H1 (cell line): ENCODE measurements at regions not wholly inside any gene's neighbourhood (a gene's known extent, or its start where the extent isn't known, plus 50 kb on each side); places are given as distances from the start of the nearest gene placed in this dataset.

Experiments used
- CTCF ChIA-PET: fragments of 300-600 bp; sonication (Branson Sonifier 250); formaldehyde crosslinking; loops from one replicate; lab custom pipeline; 2021; ENCODE audit not compliant: partially characterized antibody; lab: Charles Lee
- POLR2A ChIA-PET: fragments of 300-600 bp; sonication (Branson Sonifier 250); formaldehyde crosslinking; loops from one replicate; lab custom pipeline; 2021; ENCODE audit warnings: inconsistent platforms; ENCODE audit not compliant: partially characterized antibody; lab: Charles Lee
- DNase-seq, 2 experiments: peaks; one replicate each; pipeline versions ENCODE4 v3.0.0 to v3.0.0-alpha.2; 2010 to 2022; ENCODE audit warnings: low spot score in 2 of 2, low read depth in 1 of 2, mixed read lengths in 1 of 2
- FAIRE-seq: peaks from 2 replicates; lab custom pipeline; 2011; peaks lifted over from hg19 to GRCh38; lab: Jason Lieb, UNC
- H2AFZ ChIP-seq: 2 replicates; pipeline ENCODE4 v1.8.1; 2012; ENCODE audit warnings: low read length, inconsistent platforms
- H2AK5ac ChIP-seq: 2 replicates; pipeline ENCODE4 v1.6.1; 2013; ENCODE audit warnings: low read depth, low read length
- H2BK120ac ChIP-seq: replicated peaks from 2 replicates; pipeline ENCODE3; 2013; ENCODE audit warnings: low read depth, low read length, inconsistent platforms
- H2BK12ac ChIP-seq: 2 replicates; pipeline ENCODE4 v1.6.1; 2013; ENCODE audit warnings: low read depth, low read length
- H2BK15ac ChIP-seq: 2 replicates; pipeline ENCODE4 v1.6.1; 2013; ENCODE audit warnings: low read length
- H2BK20ac ChIP-seq: 2 replicates; pipeline ENCODE4 v1.6.1; 2013; ENCODE audit warnings: low read length
- H2BK5ac ChIP-seq: 2 replicates; pipeline ENCODE4 v1.6.1; 2013; ENCODE audit warnings: low read depth, low read length
- H3K14ac ChIP-seq: 2 replicates; pipeline ENCODE4 v1.6.1; 2013; ENCODE audit warnings: inconsistent platforms; ENCODE audit not compliant: insufficient read length
- H3K18ac ChIP-seq: 2 replicates; pipeline ENCODE4 v1.6.1; 2013; ENCODE audit warnings: low read length; ENCODE audit errors: extremely low read depth
- H3K23ac ChIP-seq: 2 replicates; pipeline ENCODE4 v1.6.1; 2013; ENCODE audit warnings: inconsistent platforms; ENCODE audit not compliant: insufficient read length
- H3K23me2 ChIP-seq: 2 replicates; pipeline ENCODE4 v1.6.1; 2013; ENCODE audit warnings: low read depth, low read length
- H3K27ac ChIP-seq: 2 replicates; pipeline ENCODE4 v1.6.1; 2011; ENCODE audit warnings: low read depth, low read length, inconsistent platforms
- H3K27me3 ChIP-seq, 4 experiments: replicated peaks in 1 of 4; 1 replicate in 1 of 4; 2 replicates in 3 of 4; pipeline versions ENCODE4 v1.6.1 to v1.8.1; 2011 to 2013; ENCODE audit warnings: low read length in 3 of 4, mild to moderate bottlenecking in 3 of 4, inconsistent platforms in 2 of 4, mixed read lengths in 2 of 4, moderate library complexity in 1 of 4; ENCODE audit not compliant: control insufficient read depth in 3 of 4, insufficient read depth in 3 of 4; ENCODE audit errors: extremely low read depth in 1 of 4
- H3K36me3 ChIP-seq, 4 experiments: 2 replicates each; pipeline versions ENCODE4 v1.6.1 to v1.8.1; 2011 to 2013; ENCODE audit warnings: mild to moderate bottlenecking in 4 of 4, low read length in 3 of 4, moderate library complexity in 2 of 4, control low read depth in 1 of 4, inconsistent platforms in 1 of 4; ENCODE audit not compliant: insufficient read depth in 4 of 4, control insufficient read depth in 2 of 4
- H3K4ac ChIP-seq: replicated peaks from 2 replicates; pipeline ENCODE3; 2013; ENCODE audit warnings: low read length, low read depth, mixed read lengths, inconsistent platforms; ENCODE audit not compliant: insufficient read length
- H3K4me1 ChIP-seq, 4 experiments: replicated peaks in 1 of 4; 1 replicate in 1 of 4; 2 replicates in 3 of 4; pipeline versions ENCODE4 v1.6.1 to v1.8.1; 2011 to 2013; ENCODE audit warnings: low read length in 3 of 4, inconsistent platforms in 2 of 4, mixed read lengths in 1 of 4; ENCODE audit not compliant: insufficient read depth in 4 of 4, control insufficient read depth in 3 of 4
- H3K4me2 ChIP-seq, 2 experiments: 2 replicates each; pipeline versions ENCODE4 v1.6.1 to v1.8.1; 2011 to 2013; ENCODE audit warnings: low read depth in 2 of 2, low read length in 2 of 2, control low read depth in 1 of 2, inconsistent platforms in 1 of 2, mild to moderate bottlenecking in 1 of 2; ENCODE audit not compliant: insufficient read depth in 1 of 2
- H3K4me3 ChIP-seq, 4 experiments: fragments of 200-600, 300-600 bp in 1 of 4; sonication (generic), shearing (Covaris generic), sonication (Bioruptor Twin) in 1 of 4; 2 replicates each; pipeline versions ENCODE4 v1.5.1 to v1.8.1; 2011 to 2016; ENCODE audit warnings: low read length in 4 of 4, low read depth in 3 of 4, control low read depth in 2 of 4, inconsistent platforms in 2 of 4, mild to moderate bottlenecking in 2 of 4, mixed read lengths in 1 of 4, moderate library complexity in 1 of 4; ENCODE audit not compliant: insufficient read depth in 2 of 4; ENCODE audit errors: extremely low read depth in 1 of 4
- H3K56ac ChIP-seq: replicated peaks from 2 replicates; pipeline ENCODE3; 2013; ENCODE audit warnings: low read depth, mild to moderate bottlenecking, mixed read lengths, low read length, inconsistent platforms; ENCODE audit not compliant: insufficient read length
- H3K79me1 ChIP-seq: 2 replicates; pipeline ENCODE4 v1.6.1; 2013; ENCODE audit warnings: low read depth, low read length, control low read depth
- H3K79me2 ChIP-seq, 2 experiments: 2 replicates each; pipeline versions ENCODE4 v1.6.1 to v1.8.1; 2012 to 2013; ENCODE audit warnings: low read length in 2 of 2, mild to moderate bottlenecking in 2 of 2, inconsistent platforms in 1 of 2; ENCODE audit not compliant: insufficient read depth in 2 of 2, control insufficient read depth in 1 of 2
- H3K9ac ChIP-seq, 4 experiments: replicated peaks in 1 of 4; 1 replicate in 1 of 4; 2 replicates in 3 of 4; pipeline versions ENCODE4 v1.6.1 to v1.8.1; 2011 to 2013; ENCODE audit warnings: low read depth in 3 of 4, low read length in 3 of 4, control low read depth in 2 of 4, mild to moderate bottlenecking in 2 of 4, moderate library complexity in 2 of 4, inconsistent platforms in 1 of 4; ENCODE audit errors: extremely low read depth in 1 of 4
- H3K9me3 ChIP-seq, 2 experiments: 2 replicates each; pipeline versions ENCODE4 v1.6.1 to v1.8.1; 2012 to 2013; ENCODE audit warnings: mild to moderate bottlenecking in 2 of 2, moderate library complexity in 2 of 2, control low read depth in 1 of 2, inconsistent platforms in 1 of 2, low read depth in 1 of 2, low read length in 1 of 2, mixed read lengths in 1 of 2; ENCODE audit not compliant: insufficient read depth in 2 of 2
- H4K20me1 ChIP-seq, 2 experiments: replicated peaks in 1 of 2; 2 replicates each; pipeline versions ENCODE3 to v1.8.1; 2011 to 2013; ENCODE audit warnings: inconsistent platforms in 2 of 2, low read length in 2 of 2, mild to moderate bottlenecking in 1 of 2; ENCODE audit not compliant: insufficient read depth in 2 of 2, control insufficient read depth in 1 of 2
- H4K5ac ChIP-seq: 2 replicates; pipeline ENCODE4 v1.6.1; 2013; ENCODE audit warnings: low read length, low read depth, mixed read lengths, inconsistent platforms; ENCODE audit not compliant: insufficient read length
- H4K8ac ChIP-seq: 2 replicates; pipeline ENCODE4 v1.8.0; 2013; ENCODE audit warnings: mild to moderate bottlenecking, moderate library complexity, low read length, inconsistent platforms; ENCODE audit not compliant: insufficient read depth; ENCODE audit errors: extremely low read depth
- H4K91ac ChIP-seq: replicated peaks from 2 replicates; pipeline ENCODE3; 2013; ENCODE audit warnings: low read length, mixed read lengths, inconsistent platforms; ENCODE audit not compliant: insufficient read length
- CEBPB ChIP-seq: IDR thresholded peaks from 2 replicates; pipeline ENCODE4 v1.6.1; 2012; ENCODE audit warnings: low read depth, low read length
- CHD2 ChIP-seq: IDR thresholded peaks from 2 replicates; pipeline ENCODE4 v1.6.1; 2012; ENCODE audit warnings: low read length, improper control_type of control experiment
- EGR1 ChIP-seq: IDR thresholded peaks from 2 replicates; pipeline ENCODE4 v1.6.1; 2011; ENCODE audit warnings: low read depth, low read length, borderline replicate concordance
- HDAC6 ChIP-seq: IDR thresholded peaks from one replicate; pipeline ENCODE4 v1.7.1; 2012; ENCODE audit warnings: low read depth, mild to moderate bottlenecking, inconsistent platforms, low read length, moderate library complexity
- KDM5A ChIP-seq: fragments of 200-600 bp; IDR thresholded peaks from 2 replicates; pipeline ENCODE4 v1.7.1; 2012; ENCODE audit warnings: mild to moderate bottlenecking, low read length, inconsistent platforms, mixed read lengths
- NRF1 ChIP-seq: IDR thresholded peaks from 2 replicates; pipeline ENCODE4 v1.6.1; 2011; ENCODE audit warnings: mild to moderate bottlenecking, low read depth, low read length, improper control_type of control experiment
- POU5F1 ChIP-seq: IDR thresholded peaks from 2 replicates; pipeline ENCODE4 v1.6.1; 2011; ENCODE audit warnings: low read depth, mild to moderate bottlenecking, low read length, moderate library complexity
- RNF2 ChIP-seq: fragments of 200-900, 300-1000 bp; sonication (generic); IDR thresholded peaks from 2 replicates; pipeline ENCODE4 v1.7.1; 2016; ENCODE audit warnings: borderline replicate concordance, low read depth, mild to moderate bottlenecking, antibody characterized with exemption, low read length; ENCODE audit not compliant: poor library complexity, severe bottlenecking; ENCODE audit errors: missing control alignments
- RXRA ChIP-seq: IDR thresholded peaks from 2 replicates; pipeline ENCODE4 v1.6.1; 2011; ENCODE audit warnings: low read depth, mild to moderate bottlenecking, low read length, moderate library complexity; ENCODE audit not compliant: insufficient read depth
- SAP30 ChIP-seq: fragments of 300-600 bp; sonication (generic); IDR thresholded peaks from 2 replicates; pipeline ENCODE4 v1.7.1; 2012; ENCODE audit warnings: low read length, moderate library complexity, mild to moderate bottlenecking, inconsistent platforms; ENCODE audit not compliant: insufficient read depth, insufficient replicate concordance
- WGBS, 2 experiments: shearing (Covaris generic) in 1 of 2; methylation state at CpG; one replicate each; pipeline versions ENCODE4 v1.1.6 to v1.1.7; 2013 to 2015; ENCODE audit warnings: low lambda C conversion rate in 2 of 2, mixed read lengths in 2 of 2, inconsistent platforms in 1 of 2, low coverage in 1 of 2, missing lambda C conversion rate in 1 of 2; ENCODE audit not compliant: insufficient replicate concordance in 2 of 2, insufficient coverage in 1 of 2, insufficient read length in 1 of 2; ENCODE audit errors: extremely low coverage in 1 of 2, missing lambda C conversion rate in 1 of 2; 5-methylcytosine and 5-hydroxymethylcytosine counted together

DNA sequence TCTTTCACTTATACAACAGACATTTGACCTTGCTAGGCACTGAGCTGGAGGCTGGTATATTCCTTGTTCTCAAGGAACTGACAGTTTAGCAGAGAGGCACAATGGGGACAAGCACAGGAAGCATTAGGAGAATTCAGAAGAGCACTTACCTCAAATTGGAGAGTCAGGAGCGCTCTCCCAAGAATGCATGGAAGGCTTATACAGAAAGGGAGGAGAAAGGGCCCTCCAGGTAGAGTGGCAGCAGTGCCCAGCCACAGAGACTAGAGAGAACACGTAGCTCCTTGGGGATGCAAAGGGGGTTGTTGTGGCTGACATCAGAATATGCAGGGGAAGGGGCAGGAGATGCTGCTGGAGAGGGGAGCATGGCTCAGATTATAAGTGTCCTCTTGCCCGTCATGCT, 78.2 kb upstream of the MKLN1 start:
- Histone ChIP-seq H2BK120ac (no peak overlapping the region), H4K91ac (no peak overlapping the region), H2BK15ac (no peak overlapping the region), H3K18ac (no peak overlapping the region), H2BK12ac (no peak overlapping the region), H4K5ac (no peak overlapping the region), H3K56ac (no peak overlapping the region), H3K4ac (no peak overlapping the region), H4K8ac (no peak overlapping the region), H3K79me2 (no peaks in the 10 kb centered on the region), H3K27me3 (no peaks in the 10 kb centered on the region; a peak in 1 of 7 replicates), H3K9me3 (peaks cover 8 to 10% of the 10 kb centered on the region in 2 experiments; a peak in 3 of 4 replicates), H2AK5ac (no peak overlapping the region)
- FAIRE-seq (no peak), DNase-seq (no peak)
- CTCF ChIA-PET: interaction anchor here (0.6 to 1.3 kb wide), 3 partner anchors 10 to 54 kb away, joined by 3 to 4 read pairs (median 3); no protein-coding TSS in a partner anchor
- TF ChIP-seq RXRA: no peak
- TF ChIP-seq HDAC6: no peak
- no peak for TF ChIP-seq CHD2
- TF ChIP-seq CEBPB: no peak
- no peak for TF ChIP-seq KDM5A
- TF ChIP-seq SAP30: no peak
- no peak for TF ChIP-seq POU5F1
- no peak for TF ChIP-seq NRF1
- no peak for TF ChIP-seq EGR1
- no peak for TF ChIP-seq RNF2
- TF ChIP-seq, all 59 proteins: peak for 0
- Histone ChIP-seq H3K4me2 (no peak overlapping the region), H2BK20ac (no peak overlapping the region), H3K36me3 (no peaks in the 10 kb centered on the region), H3K23me2 (no peaks in the 10 kb centered on the region), H3K9ac (no peak overlapping the region), H3K79me1 (no peaks in the 10 kb centered on the region), H3K4me1 (peaks cover 0 to 6% (median 3%) of the 10 kb centered on the region in 4 experiments; a peak in 5 of 7 replicates), H3K14ac (no peak overlapping the region), H2BK5ac (no peak overlapping the region), H3K4me3 (no peak overlapping the region), H3K27ac (no peak overlapping the region), H3K23ac (no peak overlapping the region), H2AFZ (no peak overlapping the region), H4K20me1 (no peaks in the 10 kb centered on the region)
- WGBS, 2 experiments: 86% methylated on average over 3 of the region's 3 CpGs; no CpG with 5 or more reads in 1 of the 2 experiments
- POLR2A ChIA-PET: interaction anchor here (0.6 kb wide), 1 partner anchor 660 kb away, joined by 3 read pairs; no protein-coding TSS in a partner anchor
